GM12872 (cell line): ENCODE measurements at regions not wholly inside any gene's neighbourhood (a gene's known extent, or its start where the extent isn't known, plus 50 kb on each side); places are given as distances from the start of the nearest gene placed in this dataset.

ENCODE experiments used
- CTCF ChIP-seq: IDR thresholded peaks from 3 replicates; pipeline ENCODE4 v1.5.1; 2011; ENCODE audit warnings: low read depth, mild to moderate bottlenecking, low read length, moderate library complexity; ENCODE audit not compliant: insufficient read depth

DNA sequence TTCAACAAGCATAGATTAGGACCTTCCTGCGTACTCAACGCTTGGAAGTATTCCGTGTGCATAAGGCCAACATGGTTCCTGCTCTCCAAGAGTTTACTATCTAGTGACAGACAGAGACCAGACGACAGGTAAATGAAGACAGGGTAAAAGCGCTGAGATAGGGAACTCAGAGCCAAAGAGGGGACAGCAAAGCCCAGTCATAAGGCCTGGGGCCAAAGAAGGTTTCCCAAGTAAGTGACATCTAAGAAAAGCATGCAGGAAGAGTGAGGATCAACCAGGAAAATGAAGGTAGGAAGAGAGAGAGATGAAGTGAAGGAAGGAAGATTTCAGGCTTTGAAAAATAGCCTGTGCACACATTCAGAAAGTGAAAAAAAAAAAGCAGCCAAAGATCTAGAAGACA lies 76.9 kb upstream of the CDH20 start:
- TF ChIP-seq CTCF: no peak

DNA sequence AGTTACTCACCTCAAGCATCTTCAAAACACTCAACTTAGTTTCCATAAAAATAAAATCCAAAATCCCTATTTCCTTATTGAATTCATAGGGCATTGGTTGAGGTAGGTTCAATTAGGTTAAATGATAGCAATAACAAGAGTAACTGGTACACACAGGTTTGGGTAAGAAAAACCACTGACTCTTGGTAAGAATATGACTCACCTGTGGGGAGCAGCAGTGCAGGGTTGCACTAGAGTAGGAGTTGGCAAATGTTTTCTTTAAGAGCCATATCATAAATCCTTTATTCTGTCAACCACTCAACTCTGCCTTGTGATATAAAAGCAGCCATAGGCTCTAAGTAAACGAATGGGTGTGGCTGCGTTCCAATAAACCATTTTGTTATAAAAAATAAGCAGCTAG lies 71.4 kb upstream of the CDH20 start:
- no peak for TF ChIP-seq CTCF

GRCh38 chr18:61272793-61273192 lies 60.4 kb upstream of the CDH20 start:
- no peak for TF ChIP-seq CTCF

GRCh38 chr18:61273533-61273932 lies 59.7 kb upstream of the CDH20 start:
- no peak for TF ChIP-seq CTCF

DNA sequence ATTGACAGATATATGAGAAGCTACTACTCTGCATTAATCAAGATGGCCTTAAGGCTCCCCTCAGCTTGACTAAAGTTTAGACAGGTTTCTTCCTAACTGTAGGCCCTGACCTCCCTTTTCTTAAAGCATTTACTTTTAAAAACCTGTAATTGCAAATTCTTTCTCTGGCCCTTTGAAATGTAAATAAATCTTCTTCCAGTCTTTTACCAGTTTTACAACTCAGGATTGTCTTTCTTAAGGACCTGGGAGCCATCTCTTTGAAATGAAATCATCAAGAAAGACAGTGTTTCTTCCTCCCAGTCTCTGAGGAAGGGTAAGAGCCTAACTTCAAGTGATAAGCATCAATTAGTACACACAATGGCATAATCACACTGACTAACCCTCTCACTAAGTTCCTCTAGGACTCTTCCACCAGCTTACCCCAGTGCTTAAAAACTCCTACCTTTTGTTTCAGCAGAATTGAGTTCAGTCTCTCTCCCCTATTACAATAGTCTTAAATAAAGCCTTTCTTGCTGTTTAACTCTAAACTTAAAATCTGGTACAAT lies 58.7 kb upstream of the CDH20 start:
- no peak for TF ChIP-seq CTCF

- TF ChIP-seq CTCF: no peak
These were observed 55.4 kb upstream of the CDH20 start for GRCh38 chr18:61277808-61278207.

GRCh38 chr18:61281431-61281830 lies 51.8 kb upstream of the CDH20 start:
- TF ChIP-seq CTCF: no peak

GRCh38 chr18:61282926-61283325 lies 50.3 kb upstream of the CDH20 start:
- TF ChIP-seq CTCF: no peak
